ENCODE measurements at regions not wholly inside any gene's neighbourhood (a gene's known extent, or its start where the extent isn't known, plus 50 kb on each side); places are given as distances from the start of the nearest gene placed in this dataset.
"Not testable (repeated sequence)": the region's sequence is repeated elsewhere in the genome, so short reads cannot be mapped to it uniquely, and the experiment has no call there.

GRCh38 chr20:12753742-12754141, 255.0 kb upstream of the SPTLC3 start:
- not testable (repeated sequence) for H3K9me3 ChIP-seq (ENCODE audit: control insufficient read depth, insufficient read depth, low read length); H3K4me1 ChIP-seq (ENCODE audit: control insufficient read depth, insufficient read depth, low read length); H3K36me3 ChIP-seq (ENCODE audit: control insufficient read depth, insufficient read depth, low read length); H3K27me3 ChIP-seq (ENCODE audit: control insufficient read depth, insufficient read depth, low read length); DNase-seq (ENCODE audit: low read depth, low spot score)
- WGBS (ENCODE audit: insufficient coverage, insufficient read length), result no CpG with 5 or more reads among the region's 3 CpGs
- Histone ChIP-seq H3K4me3 (ENCODE audit: low read length) (peak overlapping the region; percentile 56; the same call in 1 of the 2 replicates), H3K27ac (ENCODE audit: low read length) (peak overlapping the region; percentile 98)

DNA sequence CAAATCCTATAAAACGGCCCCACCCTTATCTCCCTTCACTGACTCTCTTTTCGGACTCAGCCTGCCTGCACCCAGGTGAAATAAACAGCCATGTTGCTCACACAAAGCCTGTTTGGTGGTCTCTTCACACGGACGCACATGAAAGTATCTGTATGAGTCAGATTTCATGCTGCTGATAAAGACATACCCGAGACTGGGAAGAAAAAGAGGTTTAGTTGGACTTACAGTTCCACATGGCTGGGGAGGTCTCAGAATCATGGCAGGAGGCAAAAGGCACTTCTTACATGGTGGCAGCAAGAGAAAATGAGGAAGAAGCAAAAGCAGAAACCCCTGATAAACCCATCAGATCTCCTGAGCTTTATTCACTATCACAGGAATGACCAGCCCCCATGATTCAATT, 249.3 kb upstream of the SPTLC3 start:
- H3K4me1 ChIP-seq (ENCODE audit: control insufficient read depth, insufficient read depth, low read length); DNase-seq (ENCODE audit: low read depth, low spot score); H3K27me3 ChIP-seq (ENCODE audit: control insufficient read depth, insufficient read depth, low read length); H3K9me3 ChIP-seq (ENCODE audit: control insufficient read depth, insufficient read depth, low read length); H3K36me3 ChIP-seq (ENCODE audit: control insufficient read depth, insufficient read depth, low read length); H3K4me3 ChIP-seq (ENCODE audit: low read length): not testable (repeated sequence)
- peak overlapping the region; percentile 92 for H3K27ac ChIP-seq (ENCODE audit: low read length)
- WGBS (ENCODE audit: insufficient coverage, insufficient read length), result no CpG with 5 or more reads among the region's 5 CpGs

- Histone ChIP-seq H3K9me3 (ENCODE audit: control insufficient read depth, insufficient read depth, low read length) (no peaks in the 10 kb centered on the region), H3K4me1 (ENCODE audit: control insufficient read depth, insufficient read depth, low read length) (peaks cover 2% of the 10 kb centered on the region; the same call in 1 of the 2 replicates), H3K36me3 (ENCODE audit: control insufficient read depth, insufficient read depth, low read length) (peaks cover 5% of the 10 kb centered on the region; the same call in 1 of the 2 replicates), H3K4me3 (ENCODE audit: low read length) (no peak overlapping the region), H3K27me3 (ENCODE audit: control insufficient read depth, insufficient read depth, low read length) (no peaks in the 10 kb centered on the region), H3K27ac (ENCODE audit: low read length) (no peak overlapping the region)
- no peak for DNase-seq (ENCODE audit: low read depth, low spot score)
- no CpG with 5 or more reads among the region's 7 CpGs for WGBS (ENCODE audit: insufficient coverage, insufficient read length)
Measured at GRCh38 chr20:12762725-12763124, 246.0 kb upstream of the SPTLC3 start.

DNA sequence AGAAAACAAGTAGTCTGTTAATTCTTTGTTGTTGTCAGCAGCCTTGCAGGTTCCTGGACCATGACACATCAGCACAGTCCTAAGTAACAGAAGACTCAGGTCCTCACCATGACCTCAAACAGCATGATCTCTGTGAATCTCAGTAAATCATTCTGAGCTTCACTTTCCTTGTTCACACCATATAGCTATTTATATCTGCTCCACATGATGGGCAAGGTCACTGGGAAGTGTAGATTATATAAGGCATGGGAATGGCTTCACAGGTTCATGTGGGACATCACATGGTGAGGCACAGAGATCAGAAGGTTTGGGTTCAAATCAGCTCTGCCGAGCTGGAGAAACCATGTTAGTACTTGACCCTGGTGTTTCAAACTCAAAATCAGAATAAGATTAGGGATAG, 245.4 kb upstream of the SPTLC3 start:
- DNase-seq (ENCODE audit: low read depth, low spot score), result no peak
- H3K27ac ChIP-seq (ENCODE audit: low read length), result no peak overlapping the region
- H3K4me3 ChIP-seq (ENCODE audit: low read length), result no peak overlapping the region
- no peaks in the 10 kb centered on the region for H3K9me3 ChIP-seq (ENCODE audit: control insufficient read depth, insufficient read depth, low read length)
- WGBS (ENCODE audit: insufficient coverage, insufficient read length), result no CpG with 5 or more reads among the region's 1 CpG
- H3K36me3 ChIP-seq (ENCODE audit: control insufficient read depth, insufficient read depth, low read length), result peaks cover 5% of the 10 kb centered on the region; the same call in 1 of the 2 replicates
- H3K27me3 ChIP-seq (ENCODE audit: control insufficient read depth, insufficient read depth, low read length), result no peaks in the 10 kb centered on the region
- H3K4me1 ChIP-seq (ENCODE audit: control insufficient read depth, insufficient read depth, low read length), result peaks cover 2% of the 10 kb centered on the region; the same call in 1 of the 2 replicates

GRCh38 chr20:12764053-12764452, 244.7 kb upstream of the SPTLC3 start:
- Histone ChIP-seq H3K27me3 (ENCODE audit: control insufficient read depth, insufficient read depth, low read length) (no peaks in the 10 kb centered on the region), H3K27ac (ENCODE audit: low read length) (no peak overlapping the region), H3K4me1 (ENCODE audit: control insufficient read depth, insufficient read depth, low read length) (peaks cover 2% of the 10 kb centered on the region; the same call in 1 of the 2 replicates), H3K9me3 (ENCODE audit: control insufficient read depth, insufficient read depth, low read length) (no peaks in the 10 kb centered on the region), H3K36me3 (ENCODE audit: control insufficient read depth, insufficient read depth, low read length) (peaks cover 5% of the 10 kb centered on the region; the same call in 1 of the 2 replicates), H3K4me3 (ENCODE audit: low read length) (no peak overlapping the region)
- no peak for DNase-seq (ENCODE audit: low read depth, low spot score)
- WGBS (ENCODE audit: insufficient coverage, insufficient read length), result no CpG with 5 or more reads among the region's 5 CpGs

DNA sequence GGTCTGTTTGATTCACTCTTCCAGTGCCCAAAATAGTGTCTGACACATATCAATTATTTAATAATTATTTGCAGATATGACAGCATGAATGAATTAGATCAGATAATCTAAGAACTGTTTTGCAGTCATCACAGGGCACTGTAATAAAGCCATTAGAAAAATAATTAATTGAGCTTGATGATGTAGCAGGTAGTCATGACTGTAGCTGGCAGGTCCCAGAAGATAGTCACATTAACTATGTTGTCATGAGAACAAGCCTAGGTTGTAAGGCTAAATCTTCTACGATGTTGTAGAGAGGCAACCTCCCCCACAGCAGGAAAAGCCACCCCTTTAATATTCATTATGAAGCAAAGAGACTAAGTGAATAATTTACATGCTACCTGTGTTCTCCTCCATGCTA, 243.9 kb upstream of the SPTLC3 start:
- no CpG with 5 or more reads among the region's 1 CpG for WGBS (ENCODE audit: insufficient coverage, insufficient read length)
- H3K27ac ChIP-seq (ENCODE audit: low read length), result no peak overlapping the region
- H3K27me3 ChIP-seq (ENCODE audit: control insufficient read depth, insufficient read depth, low read length), result no peaks in the 10 kb centered on the region
- peaks cover 5% of the 10 kb centered on the region; the same call in 1 of the 2 replicates for H3K36me3 ChIP-seq (ENCODE audit: control insufficient read depth, insufficient read depth, low read length)
- peaks cover 2% of the 10 kb centered on the region; the same call in 1 of the 2 replicates for H3K4me1 ChIP-seq (ENCODE audit: control insufficient read depth, insufficient read depth, low read length)
- no peak for DNase-seq (ENCODE audit: low read depth, low spot score)
- H3K4me3 ChIP-seq (ENCODE audit: low read length), result no peak overlapping the region
- H3K9me3 ChIP-seq (ENCODE audit: control insufficient read depth, insufficient read depth, low read length), result no peaks in the 10 kb centered on the region

- no CpG with 5 or more reads among the region's 2 CpGs for WGBS (ENCODE audit: insufficient coverage, insufficient read length)
- DNase-seq (ENCODE audit: low read depth, low spot score), result no peak
Measured at GRCh38 chr20:12773936-12774335, 234.8 kb upstream of the SPTLC3 start.

DNA sequence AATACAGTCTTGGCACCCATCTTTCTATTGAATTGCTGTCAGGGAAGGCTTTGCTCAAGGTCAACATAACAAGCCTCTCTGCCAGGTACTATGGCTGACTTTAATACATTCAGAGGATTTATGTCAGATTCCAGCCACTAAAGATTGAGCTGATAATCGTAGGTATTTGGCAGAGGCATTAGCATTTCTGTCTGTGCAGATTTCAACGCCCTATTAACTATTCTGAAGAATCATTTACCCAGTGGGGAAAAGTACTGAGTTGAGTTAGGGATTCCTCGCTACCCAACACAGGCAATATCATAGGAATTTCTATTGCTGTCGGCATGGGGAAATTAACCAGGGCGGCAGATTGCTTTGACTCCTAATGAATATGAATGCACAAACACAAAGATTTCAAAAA, 233.7 kb upstream of the SPTLC3 start:
- Histone ChIP-seq H3K4me1 (ENCODE audit: control insufficient read depth, insufficient read depth, low read length) (peaks cover 1% of the 10 kb centered on the region; the same call in 1 of the 2 replicates), H3K4me3 (ENCODE audit: low read length) (no peak overlapping the region), H3K27ac (ENCODE audit: low read length) (no peak overlapping the region), H3K27me3 (ENCODE audit: control insufficient read depth, insufficient read depth, low read length) (no peaks in the 10 kb centered on the region), H3K9me3 (ENCODE audit: control insufficient read depth, insufficient read depth, low read length) (no peaks in the 10 kb centered on the region), H3K36me3 (ENCODE audit: control insufficient read depth, insufficient read depth, low read length) (no peaks in the 10 kb centered on the region)
- no CpG with 5 or more reads among the region's 5 CpGs for WGBS (ENCODE audit: insufficient coverage, insufficient read length)
- no peak for DNase-seq (ENCODE audit: low read depth, low spot score)

More at GRCh38 chr20:12773936-12774335, 234.8 kb upstream of the SPTLC3 start:
- H3K27me3 ChIP-seq (ENCODE audit: control insufficient read depth, insufficient read depth, low read length), result no peaks in the 10 kb centered on the region
- peaks cover 1% of the 10 kb centered on the region; the same call in 1 of the 2 replicates for H3K4me1 ChIP-seq (ENCODE audit: control insufficient read depth, insufficient read depth, low read length)
- no peaks in the 10 kb centered on the region for H3K9me3 ChIP-seq (ENCODE audit: control insufficient read depth, insufficient read depth, low read length)
- no peak overlapping the region for H3K27ac ChIP-seq (ENCODE audit: low read length)
- no peaks in the 10 kb centered on the region for H3K36me3 ChIP-seq (ENCODE audit: control insufficient read depth, insufficient read depth, low read length)
- no peak overlapping the region for H3K4me3 ChIP-seq (ENCODE audit: low read length)

DNA sequence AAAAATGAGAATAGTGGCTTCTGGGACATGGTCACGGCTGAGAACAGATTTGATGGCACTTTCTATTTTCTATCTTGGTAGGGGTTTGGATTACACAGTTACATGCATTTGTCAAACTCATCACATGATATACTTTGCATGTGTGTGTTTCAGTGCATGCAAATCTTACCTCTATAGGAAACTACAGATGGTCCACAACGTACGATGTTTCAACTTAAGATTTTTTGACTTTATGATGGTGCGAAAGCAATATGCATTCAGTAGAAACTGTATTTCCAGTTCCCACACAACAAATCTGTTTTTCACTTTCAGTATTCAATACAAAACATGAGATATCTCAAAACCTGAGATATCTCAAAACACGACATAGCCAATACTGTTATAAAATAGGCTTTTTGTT, 231.8 kb upstream of the SPTLC3 start:
- no peaks in the 10 kb centered on the region for H3K36me3 ChIP-seq (ENCODE audit: control insufficient read depth, insufficient read depth, low read length)
- DNase-seq (ENCODE audit: low read depth, low spot score), result no peak
- no peaks in the 10 kb centered on the region for H3K9me3 ChIP-seq (ENCODE audit: control insufficient read depth, insufficient read depth, low read length)
- no CpG with 5 or more reads among the region's 5 CpGs for WGBS (ENCODE audit: insufficient coverage, insufficient read length)
- H3K4me1 ChIP-seq (ENCODE audit: control insufficient read depth, insufficient read depth, low read length), result peaks cover 1% of the 10 kb centered on the region; the same call in 1 of the 2 replicates
- H3K27me3 ChIP-seq (ENCODE audit: control insufficient read depth, insufficient read depth, low read length), result no peaks in the 10 kb centered on the region
- H3K4me3 ChIP-seq (ENCODE audit: low read length), result no peak overlapping the region
- no peak overlapping the region for H3K27ac ChIP-seq (ENCODE audit: low read length)

- Histone ChIP-seq H3K27me3 (ENCODE audit: control insufficient read depth, insufficient read depth, low read length) (no peaks in the 10 kb centered on the region), H3K36me3 (ENCODE audit: control insufficient read depth, insufficient read depth, low read length) (no peaks in the 10 kb centered on the region), H3K27ac (ENCODE audit: low read length) (no peak overlapping the region), H3K9me3 (ENCODE audit: control insufficient read depth, insufficient read depth, low read length) (no peaks in the 10 kb centered on the region), H3K4me1 (ENCODE audit: control insufficient read depth, insufficient read depth, low read length) (no peaks in the 10 kb centered on the region; the same call in 1 of the 2 replicates), H3K4me3 (ENCODE audit: low read length) (no peak overlapping the region)
- no CpG with 5 or more reads among the region's 5 CpGs for WGBS (ENCODE audit: insufficient coverage, insufficient read length)
- DNase-seq (ENCODE audit: low read depth, low spot score), result no peak
Measured at GRCh38 chr20:12786276-12786675, 222.5 kb upstream of the SPTLC3 start.

GRCh38 chr20:12788632-12789299, 220.0 kb upstream of the SPTLC3 start:
- Histone ChIP-seq H3K4me1 (ENCODE audit: control insufficient read depth, insufficient read depth, low read length) (no peaks in the 10 kb centered on the region; the same call in 1 of the 2 replicates), H3K27me3 (ENCODE audit: control insufficient read depth, insufficient read depth, low read length) (no peaks in the 10 kb centered on the region), H3K9me3 (ENCODE audit: control insufficient read depth, insufficient read depth, low read length) (no peaks in the 10 kb centered on the region), H3K36me3 (ENCODE audit: control insufficient read depth, insufficient read depth, low read length) (no peaks in the 10 kb centered on the region), H3K4me3 (ENCODE audit: low read length) (no peak overlapping the region), H3K27ac (ENCODE audit: low read length) (no peak overlapping the region)
- WGBS (ENCODE audit: insufficient coverage, insufficient read length), result no CpG with 5 or more reads among the region's 8 CpGs
- no peak for DNase-seq (ENCODE audit: low read depth, low spot score)
